Naive thymus-derived CD4-positive, alpha-beta T cell (primary cell): ENCODE measurements at regions not wholly inside any gene's neighbourhood (a gene's known extent, or its start where the extent isn't known, plus 50 kb on each side); places are given as distances from the start of the nearest gene placed in this dataset.

Source experiments
- ATAC-seq: fragments of 150-1000 bp; cut with Tn5 transposase; 2 replicates; pipeline ENCODE4 v1.10.0; 2021; ENCODE audit warnings: mild to moderate bottlenecking, moderate library complexity
- CTCF ChIA-PET: fragments of 350-600 bp; sonication (Branson Sonifier 250); formaldehyde crosslinking; loops from one replicate; lab custom pipeline; 2021; ENCODE audit warnings: antibody characterized with exemption; lab: Charles Lee
- POLR2A ChIA-PET: fragments of 350-600 bp; sonication (Branson Sonifier 250); formaldehyde crosslinking; loops from one replicate; lab custom pipeline; 2021; ENCODE audit warnings: antibody characterized with exemption, inconsistent platforms; lab: Charles Lee
- DNase-seq, 9 donors: peaks; one replicate each; pipeline versions ENCODE4 v3.0.0 to v3.0.0-alpha.2; 2020 to 2022; ENCODE audit warnings: mixed read lengths in 1 of 9
- H3K27ac ChIP-seq: one replicate; pipeline ENCODE4 v1.7.0; 2013; ENCODE audit warnings: mild to moderate bottlenecking, low read depth, low read length, moderate library complexity
- H3K27me3 ChIP-seq, 2 donors: one replicate each; pipeline ENCODE4 v1.7.0; 2013; ENCODE audit warnings: low read length in 2 of 2, mild to moderate bottlenecking in 2 of 2, moderate library complexity in 2 of 2; ENCODE audit not compliant: control insufficient read depth in 2 of 2, insufficient read depth in 2 of 2
- H3K36me3 ChIP-seq, 3 experiments: 1 replicate in 2 of 3; 2 replicates in 1 of 3; pipeline ENCODE4 v1.7.0; 2013; ENCODE audit warnings: low read length in 3 of 3, mild to moderate bottlenecking in 3 of 3, moderate library complexity in 1 of 3; ENCODE audit not compliant: insufficient read depth in 3 of 3, control insufficient read depth in 2 of 3
- H3K4me1 ChIP-seq, 2 donors: one replicate each; pipeline ENCODE4 v1.7.0; 2013; ENCODE audit warnings: low read length in 2 of 2, mild to moderate bottlenecking in 2 of 2, moderate library complexity in 1 of 2; ENCODE audit not compliant: control insufficient read depth in 2 of 2, insufficient read depth in 2 of 2
- H3K4me3 ChIP-seq: 2 replicates; pipeline ENCODE4 v1.7.0; 2013; ENCODE audit warnings: mild to moderate bottlenecking, low read length
- H3K9me3 ChIP-seq, 3 experiments: 1 replicate in 2 of 3; 2 replicates in 1 of 3; pipeline ENCODE4 v1.7.0; 2013; ENCODE audit warnings: low read length in 3 of 3; ENCODE audit not compliant: control insufficient read depth in 2 of 3
- H3K27ac Mint-ChIP-seq, 9 donors: one replicate each; pipeline ENCODE4 v1.8.0; 2020 to 2022; ENCODE audit warnings: mixed read lengths in 9 of 9, mild to moderate bottlenecking in 8 of 9, moderate library complexity in 5 of 9, inconsistent platforms in 2 of 9
- H3K27me3 Mint-ChIP-seq, 5 donors: one replicate each; pipeline ENCODE4 v1.8.0; 2021 to 2022; ENCODE audit warnings: mixed read lengths in 5 of 5, mild to moderate bottlenecking in 1 of 5
- H3K36me3 Mint-ChIP-seq, 5 donors: one replicate each; pipeline ENCODE4 v1.8.0; 2020 to 2022; ENCODE audit warnings: mixed read lengths in 5 of 5, mild to moderate bottlenecking in 3 of 5, inconsistent platforms in 1 of 5
- H3K4me1 Mint-ChIP-seq, 7 donors: one replicate each; pipeline ENCODE4 v1.8.0; 2020 to 2022; ENCODE audit warnings: mixed read lengths in 7 of 7, mild to moderate bottlenecking in 3 of 7, inconsistent platforms in 1 of 7
- H3K4me3 Mint-ChIP-seq, 10 donors: one replicate each; pipeline ENCODE4 v1.8.0; 2020 to 2022; ENCODE audit warnings: mild to moderate bottlenecking in 10 of 10, mixed read lengths in 10 of 10, moderate library complexity in 6 of 10, inconsistent platforms in 2 of 10
- H3K9me3 Mint-ChIP-seq, 11 donors: one replicate each; pipeline ENCODE4 v1.8.0; 2020 to 2022; ENCODE audit warnings: mixed read lengths in 11 of 11, mild to moderate bottlenecking in 4 of 11, inconsistent platforms in 1 of 11, moderate library complexity in 1 of 11
- intact Hi-C, 2 donors: fragments of 100-400 bp; cut with micrococcal nuclease; formaldehyde crosslinking; loops; one replicate each; pipeline ENCODE4 v1.15.1; 2023

DNA sequence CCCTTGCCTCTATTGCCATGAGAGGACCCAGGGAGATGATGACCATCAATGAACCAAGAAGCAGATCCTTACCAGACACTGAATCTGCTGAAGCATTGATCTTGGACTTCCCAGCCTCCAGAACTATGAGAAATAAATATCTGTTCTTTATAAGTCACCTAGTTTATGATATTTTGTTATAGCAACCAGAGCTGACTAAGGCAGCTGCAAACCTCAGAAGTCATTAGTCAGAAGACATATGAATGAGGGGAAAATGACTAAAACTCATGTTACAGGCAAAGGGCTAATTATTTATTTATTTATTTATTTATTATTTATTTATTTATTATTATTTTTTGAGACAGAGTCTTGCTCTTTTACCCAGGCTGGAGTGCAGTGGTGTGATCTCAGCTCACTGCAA, 321.1 kb downstream of the TGFB2 start:
- intact Hi-C loops, result no loop called here
- ChIA-PET CTCF (no interaction called here), POLR2A (no interaction called here)
- no peak overlapping the region for H3K27ac ChIP-seq
- DNase-seq, result no peak
- no peaks in the 10 kb centered on the region for H3K36me3 ChIP-seq
- peaks cover 0 to 4% (median 0%) of the 10 kb centered on the region in 5 donors for H3K27me3 Mint-ChIP-seq
- no peaks in the 10 kb centered on the region for H3K4me1 Mint-ChIP-seq
- H3K27ac Mint-ChIP-seq, result no peak overlapping the region
- no peaks in the 10 kb centered on the region for H3K9me3 ChIP-seq
- H3K4me3 Mint-ChIP-seq, result no peak overlapping the region
- H3K4me1 ChIP-seq, result no peaks in the 10 kb centered on the region
- H3K27me3 ChIP-seq, result no peaks in the 10 kb centered on the region
- H3K36me3 Mint-ChIP-seq, result peaks cover 0 to 5% (median 0%) of the 10 kb centered on the region in 5 donors
- H3K4me3 ChIP-seq, result no peak overlapping the region
- no peak for ATAC-seq
- peaks cover 0 to 24% (median 10%) of the 10 kb centered on the region in 11 donors for H3K9me3 Mint-ChIP-seq

GRCh38 chr1:218667781-218668516, 322.8 kb downstream of the TGFB2 start:
- Mint-ChIP-seq H3K36me3 (peaks cover 0 to 5% (median 0%) of the 10 kb centered on the region in 5 donors), H3K4me1 (no peaks in the 10 kb centered on the region), H3K27ac (no peak overlapping the region), H3K27me3 (peaks cover 0 to 2% (median 0%) of the 10 kb centered on the region in 5 donors), H3K4me3 (no peak overlapping the region), H3K9me3 (peaks cover 0 to 27% (median 10%) of the 10 kb centered on the region in 11 donors)
- H3K27ac ChIP-seq, result no peak overlapping the region
- no peaks in the 10 kb centered on the region for H3K4me1 ChIP-seq
- DNase-seq (no peak), ATAC-seq (no peak)
- H3K36me3 ChIP-seq, result no peaks in the 10 kb centered on the region
- intact Hi-C loops, result no loop called here
- H3K27me3 ChIP-seq, result no peaks in the 10 kb centered on the region
- no peak overlapping the region for H3K4me3 ChIP-seq
- ChIA-PET CTCF (no interaction called here), POLR2A (no interaction called here)
- H3K9me3 ChIP-seq, result no peaks in the 10 kb centered on the region

GRCh38 chr1:218669431-218669830, 324.3 kb downstream of the TGFB2 start:
- POLR2A ChIA-PET, result no interaction called here
- Mint-ChIP-seq H3K36me3 (peaks cover 0 to 5% (median 0%) of the 10 kb centered on the region in 5 donors), H3K27me3 (no peaks in the 10 kb centered on the region), H3K4me3 (no peak overlapping the region), H3K27ac (no peak overlapping the region), H3K9me3 (peaks cover 0 to 27% (median 10%) of the 10 kb centered on the region in 11 donors), H3K4me1 (no peaks in the 10 kb centered on the region)
- Histone ChIP-seq H3K9me3 (no peaks in the 10 kb centered on the region), H3K27ac (no peak overlapping the region), H3K36me3 (no peaks in the 10 kb centered on the region), H3K4me3 (no peak overlapping the region), H3K4me1 (no peaks in the 10 kb centered on the region), H3K27me3 (no peaks in the 10 kb centered on the region)
- DNase-seq, result no peak
- intact Hi-C loops, result no loop called here
- ATAC-seq, result no peak
- CTCF ChIA-PET, result no interaction called here

DNA sequence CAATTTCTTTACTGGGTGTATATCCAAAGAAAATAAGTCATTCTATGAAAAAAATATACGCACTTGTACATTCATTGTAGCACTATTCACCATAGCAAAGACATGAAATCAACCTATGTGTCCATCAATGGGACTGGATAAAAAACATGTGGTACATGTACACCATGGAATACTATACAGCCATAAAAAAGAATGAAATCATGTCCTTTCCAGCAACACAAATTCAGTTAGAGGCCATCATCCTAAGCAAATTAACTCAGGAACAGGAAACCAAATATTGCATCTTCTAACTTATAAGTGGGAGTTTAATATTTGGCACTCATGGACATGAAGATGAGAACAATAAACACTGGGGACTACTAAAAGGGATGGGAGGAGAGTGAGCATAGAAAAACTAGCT, 325.7 kb downstream of the TGFB2 start:
- no peak overlapping the region for H3K4me3 ChIP-seq
- H3K27ac Mint-ChIP-seq, result no peak overlapping the region
- H3K36me3 Mint-ChIP-seq, result peaks cover 0 to 5% (median 0%) of the 10 kb centered on the region in 5 donors
- H3K4me3 Mint-ChIP-seq, result no peak overlapping the region
- CTCF ChIA-PET, result no interaction called here
- H3K27me3 Mint-ChIP-seq, result peaks cover 0 to 3% (median 0%) of the 10 kb centered on the region in 5 donors
- ATAC-seq (no peak), DNase-seq (no peak)
- H3K4me1 Mint-ChIP-seq, result no peaks in the 10 kb centered on the region
- H3K36me3 ChIP-seq, result no peaks in the 10 kb centered on the region
- peaks cover 0 to 27% (median 5%) of the 10 kb centered on the region in 11 donors for H3K9me3 Mint-ChIP-seq
- POLR2A ChIA-PET, result no interaction called here
- H3K27me3 ChIP-seq, result no peaks in the 10 kb centered on the region
- no peak overlapping the region for H3K27ac ChIP-seq
- intact Hi-C loops, result no loop called here
- H3K4me1 ChIP-seq, result no peaks in the 10 kb centered on the region
- no peaks in the 10 kb centered on the region for H3K9me3 ChIP-seq

GRCh38 chr1:218671573-218671972, 326.4 kb downstream of the TGFB2 start:
- Mint-ChIP-seq H3K4me1 (no peaks in the 10 kb centered on the region), H3K4me3 (no peak overlapping the region), H3K27me3 (peaks cover 0 to 3% (median 0%) of the 10 kb centered on the region in 5 donors), H3K27ac (no peak overlapping the region), H3K36me3 (peaks cover 0 to 5% (median 0%) of the 10 kb centered on the region in 5 donors), H3K9me3 (peaks cover 0 to 23% (median 5%) of the 10 kb centered on the region in 11 donors)
- Histone ChIP-seq H3K27ac (no peak overlapping the region), H3K4me1 (no peaks in the 10 kb centered on the region), H3K27me3 (no peaks in the 10 kb centered on the region), H3K4me3 (no peak overlapping the region), H3K9me3 (no peaks in the 10 kb centered on the region), H3K36me3 (no peaks in the 10 kb centered on the region)
- no peak for DNase-seq
- intact Hi-C loops, result no loop called here
- no peak for ATAC-seq
- ChIA-PET CTCF (no interaction called here), POLR2A (no interaction called here)

GRCh38 chr1:218673170-218673569, 328.0 kb downstream of the TGFB2 start:
- intact Hi-C loops, result no loop called here
- no peak overlapping the region for H3K4me3 Mint-ChIP-seq
- no peaks in the 10 kb centered on the region for H3K4me1 Mint-ChIP-seq
- Histone ChIP-seq H3K27ac (no peak overlapping the region), H3K9me3 (no peaks in the 10 kb centered on the region), H3K27me3 (no peaks in the 10 kb centered on the region), H3K4me3 (no peak overlapping the region), H3K36me3 (no peaks in the 10 kb centered on the region), H3K4me1 (no peaks in the 10 kb centered on the region)
- H3K9me3 Mint-ChIP-seq, result peaks cover 0 to 19% (median 5%) of the 10 kb centered on the region in 11 donors
- no peak overlapping the region for H3K27ac Mint-ChIP-seq
- DNase-seq (no peak), ATAC-seq (no peak)
- peaks cover 0 to 3% (median 0%) of the 10 kb centered on the region in 5 donors for H3K27me3 Mint-ChIP-seq
- H3K36me3 Mint-ChIP-seq, result peaks cover 0 to 5% (median 0%) of the 10 kb centered on the region in 5 donors
- POLR2A ChIA-PET, result no interaction called here
- CTCF ChIA-PET, result no interaction called here

- intact Hi-C loops, result no loop called here
Measured at GRCh38 chr1:218674280-218674773, 329.2 kb downstream of the TGFB2 start.

More at GRCh38 chr1:218674280-218674773, 329.2 kb downstream of the TGFB2 start:
- CTCF ChIA-PET, result no interaction called here
- Histone ChIP-seq H3K4me1 (no peaks in the 10 kb centered on the region), H3K9me3 (no peaks in the 10 kb centered on the region), H3K27me3 (no peaks in the 10 kb centered on the region), H3K27ac (no peak overlapping the region), H3K36me3 (no peaks in the 10 kb centered on the region), H3K4me3 (no peak overlapping the region)
- ATAC-seq, result no peak
- Mint-ChIP-seq H3K9me3 (peaks cover 0 to 19% (median 4%) of the 10 kb centered on the region in 11 donors), H3K4me3 (no peak overlapping the region), H3K27me3 (peaks cover 0 to 3% (median 0%) of the 10 kb centered on the region in 5 donors), H3K27ac (no peak overlapping the region), H3K36me3 (peaks cover 0 to 5% (median 0%) of the 10 kb centered on the region in 5 donors), H3K4me1 (no peaks in the 10 kb centered on the region)
- DNase-seq, result no peak
- POLR2A ChIA-PET, result no interaction called here
